Left cardiac atrium (tissue), 4 donors: ENCODE measurements at regions not wholly inside any gene's neighbourhood (a gene's known extent, or its start where the extent isn't known, plus 50 kb on each side); places are given as distances from the start of the nearest gene placed in this dataset.

ENCODE experiments used
- ATAC-seq, 2 donors: fragments of 200-7000 bp; cut with Tn5 transposase; one replicate each; pipeline ENCODE4 v1.9.1; 2020; ENCODE audit warnings: mild to moderate bottlenecking in 2 of 2, moderate library complexity in 2 of 2
- DNase-seq: peaks from one replicate; pipeline ENCODE4 v3.0.0-alpha.2; 2020
- intact Hi-C, 2 donors: fragments of 100-400 bp; cut with DNase I; formaldehyde crosslinking; loops; one replicate each; pipeline versions ENCODE4 v1.14.1 to v1.15.1; 2022 to 2023
- donor health status: DM: no; HTN: yes; CAD: no.
- donor health status: DM: no; HTN: yes; CAD: no; lungs with severe emphysema.
- donor health status: DM: yes; HTN: yes; CAD: no.
- donor health status: Dilated cardiomyopathy.

DNA sequence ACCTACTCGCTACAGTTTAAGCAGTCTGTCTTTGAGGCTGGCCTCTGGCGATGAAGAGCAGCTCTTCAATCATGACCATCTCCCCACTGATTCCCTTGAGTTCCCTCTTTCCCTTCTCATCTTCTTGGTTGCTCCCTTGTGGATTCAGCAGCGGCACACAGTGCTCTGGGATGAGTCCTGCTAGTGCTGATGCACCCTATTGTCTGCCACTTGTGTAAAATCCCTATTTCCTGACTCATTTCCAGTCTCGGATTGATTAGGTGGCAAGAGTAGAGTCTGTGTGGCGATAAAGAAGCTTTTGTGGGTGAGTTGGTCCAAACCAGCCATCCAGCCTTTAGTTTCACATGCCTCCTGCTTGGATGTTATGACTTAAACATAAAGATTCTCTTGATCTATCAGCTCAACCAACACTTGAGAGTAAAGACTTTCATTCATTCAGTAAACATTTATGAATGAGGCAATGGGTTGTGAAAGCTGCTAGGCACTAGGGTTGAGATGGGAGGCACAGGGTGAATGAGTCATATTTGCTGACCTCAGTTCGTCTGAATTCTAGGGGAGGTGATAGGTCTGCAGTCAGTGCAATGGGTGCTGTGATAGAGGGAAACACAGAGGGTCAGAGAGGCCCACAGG lies 219.4 kb upstream of the RAG2 start:
- no peak for DNase-seq
- ATAC-seq, result no peak
- intact Hi-C loops, result no loop called here

DNA sequence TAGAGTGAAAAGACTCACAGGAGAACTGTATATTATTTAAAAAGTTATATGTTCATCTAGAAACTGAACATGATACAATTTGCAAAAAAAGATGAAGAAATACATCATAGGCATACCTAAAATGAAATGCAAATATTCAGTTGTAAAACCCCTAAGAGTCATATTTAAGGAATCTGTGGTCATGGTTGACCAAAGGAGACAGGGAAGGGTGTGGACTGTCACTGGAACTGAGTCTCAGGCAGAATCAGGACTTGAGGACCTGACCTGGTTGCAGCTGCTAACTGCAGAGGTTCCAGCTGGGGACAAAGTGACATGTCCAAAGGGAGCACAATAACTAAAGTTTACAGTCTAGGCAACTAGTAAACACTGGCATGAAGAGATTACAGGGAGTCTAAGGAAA lies 211.3 kb upstream of the RAG2 start:
- intact Hi-C loops, result no loop called here
- no peak for ATAC-seq
- no peak for DNase-seq

DNA sequence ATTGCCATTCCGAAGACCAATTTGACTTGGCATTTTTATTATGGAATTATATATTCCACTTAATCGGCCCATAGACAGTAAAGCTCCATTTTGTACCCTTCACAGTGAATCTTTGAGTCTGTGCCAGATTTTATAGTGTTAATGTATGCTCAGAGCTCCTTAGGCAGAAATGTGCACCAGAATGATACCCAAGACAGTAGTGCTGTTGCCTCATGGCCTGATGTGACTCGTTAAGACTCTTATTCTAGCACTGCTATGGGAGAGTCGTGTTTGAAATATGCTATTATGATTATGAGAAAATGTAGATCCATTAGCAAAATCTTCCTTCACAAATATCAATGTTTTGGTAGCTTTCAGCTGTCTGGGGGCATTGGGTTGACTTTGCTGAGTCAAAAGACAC lies 209.8 kb upstream of the RAG2 start:
- intact Hi-C loops, result no loop called here
- ATAC-seq (no peak), DNase-seq (no peak)

DNA sequence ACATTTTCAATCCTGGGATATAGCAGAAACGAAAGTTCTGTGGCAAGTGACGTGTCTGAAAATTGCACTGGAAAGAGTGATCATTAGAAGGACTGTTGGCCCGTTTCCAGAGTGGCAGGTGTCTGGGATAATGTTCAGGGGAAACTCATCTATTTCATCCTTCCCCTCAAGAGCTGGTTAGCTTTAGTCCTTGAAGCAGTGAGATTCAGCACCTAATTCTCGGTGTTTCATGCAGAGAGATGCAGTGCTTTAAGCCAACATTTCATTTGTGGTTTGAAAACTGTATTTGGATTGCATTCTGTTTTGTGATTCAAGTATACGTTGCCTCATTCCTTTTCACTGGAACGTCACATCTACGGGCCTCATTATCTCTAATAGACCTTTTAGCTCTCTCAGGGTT lies 205.0 kb upstream of the RAG2 start:
- ATAC-seq (no peak), DNase-seq (no peak)
- intact Hi-C loops, result no loop called here

DNA sequence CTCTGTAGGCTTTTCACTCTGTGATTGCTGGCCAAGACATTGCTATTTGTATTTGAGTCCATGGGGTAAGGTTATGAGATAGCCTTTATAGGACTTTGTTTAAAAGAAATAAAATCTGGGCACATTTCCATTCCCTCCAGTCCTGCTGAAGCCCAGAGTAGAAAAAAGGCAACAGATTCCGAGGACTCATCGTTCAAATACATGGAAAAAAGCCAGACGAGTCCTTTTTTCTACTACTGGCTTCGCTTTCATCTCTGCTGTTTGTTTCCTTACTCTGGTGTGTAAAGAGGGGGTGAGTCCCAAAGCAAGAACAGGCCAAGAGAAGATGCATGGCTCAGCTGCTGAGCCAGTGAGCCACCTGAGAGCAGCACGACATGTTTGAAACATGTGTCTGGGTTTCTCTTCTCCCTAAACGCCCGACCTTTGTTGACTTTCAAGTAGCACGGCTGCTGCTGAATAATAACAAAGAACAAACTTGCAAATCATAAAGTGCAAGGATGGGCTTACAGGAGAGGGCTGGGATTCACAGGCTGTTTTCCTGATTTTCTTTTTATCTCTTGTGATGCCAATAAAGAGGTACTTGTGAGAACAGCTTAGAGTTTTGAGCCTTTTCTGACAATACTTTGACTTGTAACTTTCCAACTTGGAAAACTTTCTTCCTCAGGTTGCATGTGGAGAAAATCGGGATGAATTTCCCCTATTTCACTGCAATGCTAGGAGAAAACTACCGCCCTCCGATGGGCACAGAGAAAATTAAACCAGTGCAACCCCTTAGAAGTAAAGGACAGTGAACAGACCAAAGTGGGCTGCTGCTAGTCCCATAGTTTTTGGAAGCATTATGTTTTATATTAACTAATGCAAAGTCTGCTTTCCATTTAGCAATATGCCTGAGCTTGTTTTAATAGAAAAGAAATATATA lies 195.2 kb upstream of the RAG2 start:
- no peak for DNase-seq
- no peak for ATAC-seq
- intact Hi-C loops, result no loop called here

- no peak for DNase-seq
- intact Hi-C loops, result no loop called here
- ATAC-seq, result no peak
These were observed 193.9 kb upstream of the RAG2 start for GRCh38 chr11:36791957-36792356.

DNA sequence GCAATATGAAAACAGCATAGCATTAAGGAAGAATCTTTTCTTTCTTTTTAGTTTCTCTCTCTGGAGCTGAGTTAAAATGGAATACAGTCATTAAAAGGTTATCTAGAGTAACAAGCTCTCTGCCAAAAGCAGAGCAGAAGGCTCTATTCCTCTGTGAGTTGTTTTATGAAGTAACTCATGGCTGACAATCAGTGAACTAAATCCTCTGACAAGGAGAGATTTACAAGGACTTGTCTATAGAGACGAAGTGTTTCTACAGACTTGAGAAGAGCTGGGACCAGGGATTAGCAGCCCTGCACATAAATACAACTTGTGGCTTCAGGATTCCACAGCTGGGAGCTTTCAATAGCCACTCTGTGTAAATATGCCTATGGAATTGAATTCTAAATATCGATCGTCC lies 192.5 kb upstream of the RAG2 start:
- DNase-seq, result no peak
- peak in 1 of 2 donors; percentile 27 for ATAC-seq
- intact Hi-C loops, result no loop called here

- ATAC-seq, result no peak
- no peak for DNase-seq
- intact Hi-C loops, result no loop called here
These were observed 185.8 kb upstream of the RAG2 start for GRCh38 chr11:36783808-36784207.

DNA sequence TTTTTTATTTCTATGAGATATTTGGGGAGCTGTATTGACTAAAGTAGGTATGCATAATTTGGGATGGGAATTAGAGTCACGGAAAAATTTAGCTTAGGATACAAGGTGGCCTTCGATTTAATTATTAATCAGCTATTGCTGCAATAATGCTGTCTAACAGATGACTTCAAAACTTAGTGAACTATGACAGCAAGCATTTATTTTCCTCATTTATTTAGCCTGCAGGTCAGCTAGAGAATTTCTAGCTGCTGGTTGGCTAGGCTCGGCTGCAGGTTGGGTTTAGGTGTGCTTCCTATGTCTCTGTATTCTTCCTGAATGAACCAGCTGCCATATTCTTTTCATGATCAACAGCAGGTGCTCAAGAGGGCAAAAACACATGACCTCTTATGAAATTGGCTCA lies 181.8 kb upstream of the RAG2 start:
- ATAC-seq, result no peak
- intact Hi-C loops, result no loop called here
- DNase-seq, result no peak

GRCh38 chr11:36777311-36777710 lies 179.3 kb upstream of the RAG2 start:
- ATAC-seq (no peak), DNase-seq (no peak)
- intact Hi-C loops, result no loop called here

DNA sequence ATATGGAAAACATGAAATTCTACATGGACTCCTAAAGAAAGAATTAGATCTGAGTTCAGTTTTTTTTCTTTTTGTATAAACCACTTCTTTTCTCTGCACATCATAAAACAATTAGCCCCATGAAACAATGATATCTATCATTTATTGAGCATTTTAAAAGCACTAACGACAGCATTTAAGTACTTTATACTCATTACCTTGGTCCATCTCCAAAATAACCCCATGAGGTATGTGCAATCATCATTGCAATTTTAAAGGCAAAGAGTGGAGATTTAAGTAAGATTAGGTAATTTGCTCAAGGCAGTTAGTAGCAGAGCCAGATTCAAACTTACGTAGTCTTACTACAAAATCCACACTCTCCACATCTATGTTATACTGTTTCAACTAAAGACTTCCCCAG lies 177.7 kb upstream of the RAG2 start:
- no peak for DNase-seq
- no peak for ATAC-seq
- intact Hi-C loops, result no loop called here

GRCh38 chr11:36775130-36775529 lies 177.1 kb upstream of the RAG2 start:
- DNase-seq (no peak), ATAC-seq (no peak)
- intact Hi-C loops, result no loop called here

DNA sequence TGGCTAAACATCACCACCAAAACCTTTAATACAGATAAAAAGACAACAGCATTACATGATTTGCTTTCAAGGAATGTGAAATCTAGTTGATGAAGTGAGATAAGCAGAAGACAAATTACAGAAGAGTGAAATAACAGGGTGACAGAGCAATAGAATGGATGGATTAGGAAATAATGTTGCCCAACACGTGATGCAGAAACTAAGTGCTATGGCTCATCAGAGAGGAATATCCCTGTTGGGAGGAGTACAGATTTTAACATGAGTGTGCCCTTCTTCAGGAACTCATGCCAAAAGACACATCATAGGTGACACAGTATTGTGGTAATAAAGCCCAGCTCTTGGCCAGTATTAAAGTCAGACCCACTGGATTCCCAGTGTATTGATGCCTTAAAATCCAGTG lies 176.6 kb upstream of the RAG2 start:
- intact Hi-C loops, result no loop called here
- no peak for ATAC-seq
- DNase-seq, result no peak

- ATAC-seq (no peak), DNase-seq (no peak)
- intact Hi-C loops, result no loop called here
These were observed 165.2 kb upstream of the RAG2 start for GRCh38 chr11:36763187-36763586.

DNA sequence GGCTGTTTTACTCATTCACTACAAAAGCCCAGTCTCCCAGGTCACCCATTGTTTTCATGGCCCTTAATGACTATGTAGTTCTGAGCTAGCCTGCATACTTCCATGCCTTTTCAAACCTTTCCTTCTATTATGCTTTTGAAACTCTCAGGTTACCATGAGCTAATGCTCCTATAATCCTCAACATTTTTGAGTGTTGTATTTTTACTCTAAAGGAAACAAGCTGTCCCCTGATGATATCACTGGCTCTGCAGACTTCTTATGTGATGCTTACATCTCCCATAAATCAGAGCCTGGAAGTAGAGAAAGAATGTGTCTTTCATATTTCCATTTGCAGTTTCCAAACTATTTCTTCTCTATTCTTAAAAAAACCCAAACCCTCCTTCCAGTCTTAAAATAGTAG lies 159.0 kb upstream of the RAG2 start:
- no peak for ATAC-seq

DNA sequence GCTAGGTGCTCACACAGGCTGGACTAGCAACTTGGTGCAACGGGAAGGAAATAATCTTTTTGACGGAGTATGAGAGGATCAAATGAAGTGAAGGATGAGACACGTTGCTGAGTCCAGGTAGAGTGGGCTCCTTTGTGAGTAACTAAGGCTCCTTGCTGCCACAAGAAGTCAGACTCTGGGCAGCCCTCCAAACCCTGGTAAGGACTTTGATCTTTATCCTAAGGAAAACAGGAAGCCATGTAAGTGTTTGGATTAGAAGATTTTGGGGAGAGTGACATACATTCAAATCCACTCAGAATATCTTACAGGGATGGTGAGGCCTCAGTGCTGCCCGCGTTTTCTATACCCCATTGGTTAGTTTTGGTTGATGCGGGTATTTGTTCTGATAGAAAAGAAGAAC lies 155.9 kb upstream of the RAG2 start:
- ATAC-seq, result no peak
- intact Hi-C loops, result loop anchor here in 1 of 2 donors (10.0 kb wide), 1 partner anchor 49 kb away; no protein-coding TSS in a partner anchor
- no peak for DNase-seq

More for the DNA sequence above, 159.0 kb upstream of the RAG2 start:
- intact Hi-C loops, result loop anchor here in 1 of 2 donors (10.0 kb wide), 1 partner anchor 52 kb away; no protein-coding TSS in a partner anchor
- no peak for DNase-seq

GRCh38 chr11:36751996-36752395 lies 154.0 kb upstream of the RAG2 start:
- intact Hi-C loops, result loop anchor here in 1 of 2 donors (10.0 kb wide), 1 partner anchor 47 kb away; no protein-coding TSS in a partner anchor
- DNase-seq (no peak), ATAC-seq (no peak)

- ATAC-seq (no peak), DNase-seq (no peak)
- intact Hi-C loops, result loop anchor here in 1 of 2 donors (10.0 kb wide), 1 partner anchor 47 kb away; no protein-coding TSS in a partner anchor
These were observed 153.3 kb upstream of the RAG2 start for GRCh38 chr11:36751335-36751781.

- DNase-seq (no peak), ATAC-seq (no peak)
- intact Hi-C loops, result loop anchor here in 1 of 2 donors (10.0 kb wide), 1 partner anchor 46 kb away; no protein-coding TSS in a partner anchor
These were observed 152.3 kb upstream of the RAG2 start for GRCh38 chr11:36750349-36750748.

- no peak for ATAC-seq
- intact Hi-C loops, result loop anchor here (5.0 kb wide), 1 partner anchor 187 kb away; no protein-coding TSS in a partner anchor
- DNase-seq, result no peak
These were observed 150.8 kb upstream of the RAG2 start for GRCh38 chr11:36748836-36749235.
